Stimulated activated CD4-positive, alpha-beta T cell treated with anti-CD3 and anti-CD28 coated beads, Interleukin-15, amount 100 ng/mL, for 24 hours (primary cell): ENCODE measurements at regions not wholly inside any gene's neighbourhood (a gene's known extent, or its start where the extent isn't known, plus 50 kb on each side); places are given as distances from the start of the nearest gene placed in this dataset.

Source experiments
- DNase-seq: peaks from one replicate; pipeline ENCODE4 v3.0.0-alpha.2; 2020

DNA sequence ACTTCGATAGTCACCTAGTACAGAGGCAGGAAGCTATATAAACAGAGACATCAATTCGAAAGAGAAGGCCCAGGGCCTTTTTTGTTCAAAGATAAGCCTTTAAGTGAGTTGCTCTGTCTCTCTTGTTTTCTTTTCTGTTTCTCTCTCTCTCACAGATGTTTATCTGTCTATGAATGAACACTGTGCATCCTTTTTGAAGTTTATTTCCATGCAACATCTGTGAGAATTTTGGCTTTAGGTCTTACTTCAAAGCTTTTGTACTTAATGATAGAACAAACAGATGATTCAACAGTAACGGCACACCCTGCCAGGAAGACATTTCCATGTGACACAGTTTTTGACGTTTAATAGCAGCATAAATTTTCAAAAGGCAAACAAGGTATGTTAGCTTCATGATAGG, 1413.1 kb upstream of the CDH6 start:
- no peak for DNase-seq

DNA sequence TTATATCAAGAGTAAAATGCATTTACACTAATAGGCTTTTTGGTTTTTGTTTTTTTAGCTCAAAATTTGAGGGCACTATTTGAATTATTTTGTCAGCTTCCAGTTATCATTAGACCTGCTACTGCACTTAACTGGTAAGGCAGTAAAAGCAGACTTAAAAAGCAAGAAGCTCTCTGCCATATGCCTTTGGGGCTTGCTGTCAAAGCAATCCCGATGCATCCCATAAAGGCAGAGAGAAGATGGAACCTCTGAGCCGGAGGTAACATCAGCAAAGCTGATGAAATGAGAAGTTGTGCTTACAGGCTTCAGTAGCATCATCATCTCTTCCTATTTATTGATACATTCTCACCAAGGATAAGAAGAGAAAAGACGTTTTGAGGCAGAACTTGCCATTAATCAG, 1414.3 kb upstream of the CDH6 start:
- DNase-seq: no peak

DNA sequence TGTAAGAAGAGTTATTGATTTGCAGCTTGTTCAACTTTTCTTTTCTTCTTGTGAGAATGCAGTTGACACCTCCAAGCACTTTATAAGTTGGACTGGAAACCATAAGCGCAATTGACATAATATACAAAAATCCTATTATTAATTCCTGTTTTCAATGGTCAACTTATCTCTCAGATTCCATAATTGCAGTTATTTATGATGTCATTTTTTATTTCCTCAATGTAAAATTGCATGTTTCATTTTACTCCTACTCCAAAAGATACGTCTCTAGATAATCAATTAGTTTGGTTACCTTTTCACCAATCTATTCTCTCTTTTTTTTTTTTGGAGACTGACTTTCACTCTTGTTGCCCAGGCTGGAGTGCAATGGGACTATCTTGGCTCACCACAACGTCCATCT, 1416.1 kb upstream of the CDH6 start:
- no peak for DNase-seq

DNA sequence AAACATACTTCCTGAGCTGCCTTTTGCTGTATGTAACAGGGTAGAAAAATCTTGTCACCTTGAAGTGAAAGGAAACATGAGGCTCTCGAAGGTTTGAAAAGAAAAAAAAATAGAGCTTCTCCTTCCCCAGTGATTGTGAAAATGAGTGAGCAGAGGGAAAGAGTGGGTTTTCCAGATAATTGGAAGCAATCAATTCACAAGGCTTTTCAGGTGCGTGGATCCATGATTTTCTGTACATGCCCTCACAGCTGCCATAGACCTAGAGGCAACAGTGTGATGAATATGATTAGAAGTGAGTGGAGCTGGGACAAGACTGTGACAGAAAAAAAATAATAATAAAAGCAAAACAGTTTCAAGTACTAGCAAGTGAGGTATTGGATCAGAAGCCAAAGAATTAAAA, 1422.5 kb upstream of the CDH6 start:
- DNase-seq: no peak

DNA sequence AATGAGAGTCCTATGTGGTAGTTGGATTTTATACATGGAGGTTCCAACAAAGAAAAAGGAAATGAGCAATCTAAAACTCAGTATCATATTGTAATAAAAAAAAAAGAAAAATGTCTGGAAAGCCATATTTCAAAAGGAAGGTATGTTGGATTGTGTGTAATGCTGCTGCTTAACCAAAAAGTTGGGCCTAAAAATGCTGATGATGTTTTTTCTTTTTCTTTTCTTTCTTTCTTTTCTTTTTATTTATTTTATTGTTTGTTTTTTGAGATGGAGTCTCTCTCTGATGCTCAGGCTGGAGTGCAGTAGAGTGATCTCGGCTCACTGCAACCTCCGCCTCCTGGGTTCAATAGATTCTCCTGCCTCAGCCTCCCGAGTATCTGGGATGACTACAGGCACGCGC, 1424.0 kb upstream of the CDH6 start:
- DNase-seq: no peak

DNA sequence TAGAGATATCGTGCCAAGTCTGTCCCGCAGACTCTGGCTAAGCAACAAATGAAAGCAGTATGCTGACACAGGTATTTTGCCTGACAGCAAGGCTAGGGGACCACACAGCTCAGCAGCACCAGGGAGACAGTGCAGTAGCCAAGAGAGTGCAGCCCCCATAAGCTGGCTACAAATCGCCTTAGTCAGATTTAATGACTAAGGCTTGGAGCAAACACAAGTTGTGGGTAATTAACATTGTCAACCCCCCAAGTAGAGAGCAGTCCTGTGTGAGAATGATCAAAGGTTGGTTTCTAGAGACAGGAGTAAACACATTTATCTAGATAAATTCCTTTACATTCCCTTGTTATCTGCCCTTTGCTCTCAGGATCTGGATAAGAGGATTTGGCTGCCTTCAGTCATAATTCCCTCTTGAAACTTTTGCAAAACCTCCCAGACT, 1434.5 kb upstream of the CDH6 start:
- no peak for DNase-seq

DNA sequence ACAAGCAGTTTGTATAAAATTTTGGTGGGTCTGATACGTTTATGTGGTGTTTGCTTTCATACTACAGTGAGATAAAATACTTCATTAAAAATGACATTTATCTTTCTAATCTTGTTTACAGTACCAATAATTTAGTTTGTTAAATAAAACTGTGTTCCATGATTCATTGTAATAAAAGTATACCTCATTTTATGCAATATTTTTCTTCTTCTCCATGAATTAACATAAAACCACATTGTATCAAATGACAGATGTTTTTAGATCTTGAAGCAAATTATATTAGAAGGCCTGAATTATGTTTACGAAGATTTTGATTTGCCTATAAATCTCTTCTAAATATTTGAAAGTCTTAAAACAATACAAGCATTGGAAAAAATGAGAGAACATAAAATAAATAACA, 1443.0 kb upstream of the CDH6 start:
- no peak for DNase-seq

DNA sequence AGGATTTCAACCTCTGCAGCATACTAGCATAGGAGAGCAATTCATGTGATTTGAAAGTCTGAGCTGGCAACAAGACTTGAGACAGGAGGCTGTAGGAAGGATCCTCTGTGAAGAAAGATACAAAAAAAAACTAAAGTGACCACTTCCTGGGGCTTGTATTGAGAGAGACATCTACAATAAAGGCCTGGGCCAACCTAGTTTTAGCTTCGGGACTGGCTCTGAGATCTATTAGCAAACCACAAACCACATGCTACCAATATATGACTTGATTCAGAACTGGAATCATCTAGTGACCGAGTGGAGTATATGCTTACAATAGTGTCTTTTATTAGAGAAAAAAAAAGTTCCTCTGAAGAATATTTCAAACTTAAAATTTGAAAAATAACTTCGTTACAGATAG, 1448.9 kb upstream of the CDH6 start:
- no peak for DNase-seq

DNA sequence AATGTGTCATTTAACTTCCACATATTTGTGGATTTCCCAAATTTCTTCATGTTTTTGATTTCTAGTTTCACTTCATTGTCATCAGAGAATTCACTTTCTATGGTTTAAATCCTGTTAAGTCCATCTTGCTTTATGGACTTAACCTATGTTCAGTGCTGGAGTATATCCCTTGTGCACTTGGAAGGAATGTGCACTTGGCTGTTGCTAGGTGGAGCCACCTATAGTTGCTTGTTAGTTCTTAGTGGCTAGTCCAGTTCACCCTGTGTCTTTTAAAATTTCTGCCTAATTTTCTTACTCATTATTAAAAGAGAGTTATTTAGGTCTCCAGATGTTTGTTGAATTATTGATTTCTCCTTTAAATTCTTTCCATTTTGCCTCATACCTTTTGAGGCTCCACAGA, 1472.5 kb upstream of the CDH6 start:
- DNase-seq: no peak

DNA sequence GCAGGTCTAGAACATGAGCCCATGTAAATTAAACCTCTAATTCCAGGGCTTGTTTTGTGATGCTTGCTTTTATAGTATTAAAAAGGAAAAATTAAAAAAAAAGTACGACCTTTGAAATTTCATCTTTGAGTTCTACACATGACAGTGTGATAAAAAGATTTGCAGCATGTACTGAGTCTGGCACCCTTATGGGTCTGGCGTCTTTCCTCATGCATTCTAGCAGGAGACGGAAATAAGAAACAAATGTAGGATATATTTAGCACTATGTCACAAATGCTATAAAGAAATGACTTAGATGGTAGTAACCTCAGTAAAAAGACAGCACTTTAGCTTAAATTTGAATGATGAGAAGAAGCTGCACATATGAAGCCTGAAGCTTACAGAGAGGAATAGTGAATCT, 1474.3 kb upstream of the CDH6 start:
- DNase-seq: no peak

DNA sequence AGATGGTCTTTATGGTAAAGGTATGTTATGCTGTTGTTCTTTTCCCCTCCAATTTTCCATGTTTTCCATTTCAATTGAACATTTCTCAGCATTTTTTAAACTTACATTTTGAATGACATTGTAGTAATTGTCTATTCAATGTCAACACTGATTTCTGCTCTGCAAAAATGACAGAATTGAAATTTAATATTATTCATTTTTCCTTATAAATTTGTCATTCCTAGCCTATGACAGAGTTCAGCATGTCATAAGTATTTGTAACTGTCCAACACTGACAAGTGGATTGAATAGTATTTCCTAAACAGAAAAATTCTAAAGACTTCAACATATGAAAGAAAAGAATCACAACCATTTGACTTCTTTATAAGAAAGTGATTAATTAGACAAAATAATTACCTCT, 1478.3 kb upstream of the CDH6 start:
- no peak for DNase-seq

DNA sequence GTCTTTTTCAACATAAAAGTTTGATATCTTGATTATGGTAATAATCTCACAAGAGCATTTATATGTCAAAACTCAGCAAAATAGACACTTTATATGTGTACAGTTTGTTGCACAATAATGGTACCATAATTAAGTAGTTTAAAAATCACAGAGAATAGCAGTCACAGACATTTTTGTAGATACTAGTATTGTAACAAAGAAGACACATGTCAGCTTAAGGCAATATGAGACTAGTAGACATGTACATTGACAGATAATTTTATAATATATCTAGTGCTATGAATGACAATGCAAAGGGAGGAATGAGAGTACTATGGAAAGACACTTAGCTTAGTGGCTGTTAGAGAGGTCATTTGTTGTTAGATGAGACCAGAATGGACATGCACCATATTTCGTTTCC, 1490.6 kb upstream of the CDH6 start:
- no peak for DNase-seq

DNA sequence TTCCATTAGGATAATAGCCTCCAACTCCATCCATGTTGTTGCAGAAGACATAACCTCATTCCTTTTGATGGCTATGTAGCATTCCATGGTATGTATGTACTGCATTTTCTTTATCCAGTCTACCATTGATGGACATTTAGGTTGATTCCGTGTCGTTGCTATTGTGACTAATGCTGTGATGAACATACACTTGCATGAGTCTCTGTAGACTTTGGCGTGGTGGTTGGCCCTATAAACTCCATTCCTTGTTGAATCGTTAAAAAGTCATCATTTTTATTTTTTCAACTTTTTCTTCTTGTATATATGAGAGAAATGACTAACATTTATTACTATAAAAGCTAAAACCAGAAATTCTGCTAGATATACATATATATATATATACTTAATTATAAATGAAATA, 1491.9 kb upstream of the CDH6 start:
- no peak for DNase-seq

DNA sequence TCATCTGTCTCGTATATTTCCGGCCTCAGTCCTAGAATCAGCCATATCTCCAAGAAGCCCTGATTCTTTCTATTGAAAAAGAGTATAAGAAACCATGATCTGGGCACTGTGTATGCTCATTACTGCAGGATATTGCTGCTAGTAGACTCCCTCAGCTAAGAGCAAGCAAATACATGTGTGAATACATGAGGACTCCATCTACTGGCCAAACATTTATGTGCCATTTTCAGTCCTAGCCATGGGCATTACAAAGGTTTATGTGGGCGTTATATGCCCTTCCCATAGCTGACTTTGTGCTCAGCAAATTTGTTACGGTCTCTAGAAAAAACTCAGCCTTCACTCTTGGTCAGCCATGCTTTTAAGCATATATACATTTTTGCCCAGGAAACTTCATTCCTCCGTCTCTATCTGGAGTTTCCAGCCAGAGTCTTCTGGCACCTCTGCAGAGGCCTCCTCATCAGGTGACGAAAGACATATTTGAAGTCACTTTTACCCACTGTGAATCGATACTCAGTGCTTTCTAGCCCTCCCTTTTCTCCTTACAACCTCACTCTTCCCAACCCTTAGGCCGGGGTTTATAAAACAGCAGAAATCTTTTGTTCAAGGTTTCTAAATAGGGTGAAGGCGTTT, 1495.6 kb upstream of the CDH6 start:
- no peak for DNase-seq

DNA sequence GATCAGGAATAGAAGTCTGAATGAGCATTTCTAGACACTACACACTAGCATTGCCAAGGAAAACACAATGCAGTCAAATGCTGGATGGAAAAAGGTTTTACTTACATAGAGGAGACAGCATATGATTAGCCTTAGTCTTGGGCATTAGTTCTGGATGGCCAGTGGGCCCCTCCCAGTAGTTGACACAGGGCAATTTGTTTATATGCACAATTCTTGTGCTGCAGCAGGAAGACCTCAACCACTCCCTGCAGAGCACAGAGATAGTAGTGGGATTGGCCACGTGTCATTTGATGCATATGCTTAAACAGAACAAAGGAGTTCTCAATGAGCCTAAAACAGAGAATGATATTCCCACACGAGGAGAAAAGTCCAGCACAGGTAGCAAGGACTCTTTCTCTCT, 1496.2 kb upstream of the CDH6 start:
- no peak for DNase-seq

DNA sequence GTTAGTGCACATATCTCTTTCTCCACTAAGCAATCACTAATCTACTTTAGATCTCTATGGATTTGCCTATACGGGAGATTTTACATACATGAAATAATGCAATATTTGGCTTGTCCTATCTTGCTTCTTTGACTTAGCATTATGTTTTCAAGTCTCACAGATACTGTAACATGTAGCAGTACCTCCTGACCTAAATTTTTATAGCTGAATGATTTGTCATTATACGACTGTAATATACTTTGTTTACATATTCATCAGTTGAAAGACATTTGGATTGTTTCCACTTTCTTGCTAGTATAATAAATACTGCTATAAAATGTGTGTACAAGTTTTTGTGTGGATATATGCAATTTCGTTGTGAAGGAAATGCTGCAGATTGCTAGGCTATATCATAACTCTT, 1520.8 kb upstream of the CDH6 start:
- DNase-seq: no peak

DNA sequence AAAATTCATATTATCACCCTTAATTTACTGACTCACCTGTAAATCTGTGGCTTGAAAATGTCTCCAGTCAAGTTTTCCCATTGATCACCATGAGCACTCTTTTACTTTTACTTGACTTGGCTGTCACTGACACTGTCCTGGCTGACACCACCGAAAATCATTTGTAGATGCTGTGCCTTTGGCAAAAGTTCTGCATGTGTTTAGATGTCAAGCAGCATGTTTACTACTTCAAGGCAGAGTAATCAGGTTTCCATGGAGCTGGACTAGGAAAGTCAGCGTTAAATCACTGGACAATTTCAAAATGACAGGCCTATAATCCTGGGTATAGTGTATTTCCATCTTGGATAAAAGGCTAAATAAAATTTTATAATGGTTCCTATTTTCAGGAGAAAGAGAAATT, 1530.6 kb upstream of the CDH6 start:
- DNase-seq: no peak

DNA sequence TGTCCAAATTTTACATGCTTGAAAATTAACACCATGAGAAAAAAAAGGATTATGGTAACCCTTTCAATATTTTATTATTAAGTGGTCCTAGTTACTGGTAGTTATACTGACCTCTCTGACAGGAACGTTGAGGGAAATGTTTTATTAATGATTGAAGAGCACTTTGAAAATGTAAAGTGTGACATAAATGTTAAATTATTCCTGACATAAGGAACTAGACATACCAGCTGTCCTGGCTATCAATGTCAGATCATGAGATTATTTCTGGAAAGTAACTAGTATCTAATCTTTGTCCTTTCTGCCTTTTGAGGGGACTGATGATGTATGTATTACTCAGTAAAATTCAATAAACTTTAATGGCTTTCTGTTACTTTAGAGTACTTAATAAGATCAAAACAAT, 1538.5 kb upstream of the CDH6 start:
- no peak for DNase-seq

DNA sequence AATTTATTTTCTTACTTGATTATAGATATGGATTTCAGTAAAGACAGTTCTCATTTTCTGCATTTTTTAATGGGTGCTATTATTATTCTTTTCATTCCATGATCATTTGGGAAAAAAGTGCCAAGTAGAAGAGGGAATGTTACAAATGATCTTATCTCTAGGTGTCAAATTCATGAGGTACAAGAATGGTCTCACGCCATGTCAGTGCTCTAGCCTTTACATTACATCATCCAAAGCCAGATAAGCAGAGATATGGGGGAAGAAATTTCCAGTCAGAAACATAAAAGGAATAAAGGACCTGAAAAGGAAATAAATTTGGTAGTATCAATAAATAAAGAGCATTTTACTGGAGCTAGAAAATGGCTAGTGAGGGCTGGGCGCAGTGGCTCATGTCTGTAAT, 1544.2 kb upstream of the CDH6 start:
- DNase-seq: no peak

DNA sequence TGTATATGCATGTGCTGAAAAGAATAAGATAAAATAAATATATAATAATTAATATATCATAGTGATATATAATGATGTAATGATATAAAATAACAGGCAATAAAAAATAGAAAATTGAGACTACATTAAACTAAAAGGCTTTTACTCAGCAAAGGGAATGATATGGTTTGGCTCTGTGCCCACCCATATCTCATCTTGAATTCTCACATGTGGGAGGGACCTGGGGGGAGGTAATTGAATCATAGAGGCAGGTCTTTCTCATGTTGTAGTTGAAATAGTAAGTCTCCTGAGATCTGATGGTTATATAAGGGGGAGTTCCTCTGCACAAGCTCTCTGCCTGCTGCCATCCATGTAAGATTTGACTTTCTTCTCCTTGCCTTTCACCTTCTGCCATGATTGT, 1550.9 kb upstream of the CDH6 start:
- DNase-seq: no peak

DNA sequence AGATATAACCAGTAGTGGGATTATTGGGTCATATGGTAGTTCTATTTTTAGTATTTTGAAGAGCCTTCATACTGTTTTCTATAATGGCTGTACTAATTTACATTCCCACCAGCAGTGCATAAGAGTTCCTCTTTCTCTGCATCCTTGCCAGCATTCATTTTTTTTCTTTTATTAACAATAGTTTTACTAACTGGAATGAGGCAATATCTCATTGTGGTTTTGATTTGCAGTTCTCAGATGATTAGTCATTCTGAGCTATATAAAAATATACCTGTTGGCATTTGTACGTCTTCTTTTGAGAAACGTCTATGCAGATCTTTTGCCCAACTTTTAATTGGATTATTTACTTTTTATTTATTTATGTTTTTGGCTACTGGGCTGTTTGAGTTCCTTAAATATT, 1579.3 kb upstream of the CDH6 start:
- no peak for DNase-seq

DNA sequence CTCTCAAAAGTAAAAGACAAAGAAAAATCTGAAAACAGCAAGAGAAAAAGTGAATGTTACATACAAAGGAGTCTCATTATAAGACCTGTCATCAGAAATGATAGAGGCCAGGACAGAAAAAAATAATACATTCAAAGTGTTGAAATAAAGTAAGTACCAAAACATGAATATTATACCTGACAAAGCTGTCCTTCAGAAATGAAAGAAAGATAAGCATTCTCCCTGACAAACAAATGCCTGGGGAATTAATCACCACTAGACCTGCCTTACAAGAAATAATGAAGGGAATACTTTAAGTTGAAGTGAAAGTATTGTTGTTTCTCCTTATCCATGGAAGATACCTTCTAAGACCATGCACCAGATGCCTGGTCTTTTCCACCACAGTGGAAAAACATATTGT, 1605.2 kb upstream of the CDH6 start:
- DNase-seq: no peak

DNA sequence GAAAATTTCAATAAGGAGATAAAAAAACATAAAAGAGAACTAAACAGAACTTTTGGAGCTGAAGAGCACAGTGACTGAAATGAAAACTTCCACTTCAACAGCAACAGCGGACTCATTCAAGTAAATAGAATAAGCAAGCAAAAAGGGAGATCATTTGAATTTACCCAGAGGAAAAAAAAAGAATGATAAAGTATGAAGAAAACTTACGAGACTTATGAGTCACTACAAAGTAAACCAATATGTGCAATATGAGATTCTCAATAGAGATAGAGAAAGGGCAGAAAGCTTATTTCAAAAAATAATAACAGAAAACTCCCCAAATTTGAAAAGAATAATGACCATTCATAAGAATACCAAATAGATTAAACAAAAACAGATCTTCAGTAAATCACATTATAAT, 1605.7 kb upstream of the CDH6 start:
- no peak for DNase-seq

DNA sequence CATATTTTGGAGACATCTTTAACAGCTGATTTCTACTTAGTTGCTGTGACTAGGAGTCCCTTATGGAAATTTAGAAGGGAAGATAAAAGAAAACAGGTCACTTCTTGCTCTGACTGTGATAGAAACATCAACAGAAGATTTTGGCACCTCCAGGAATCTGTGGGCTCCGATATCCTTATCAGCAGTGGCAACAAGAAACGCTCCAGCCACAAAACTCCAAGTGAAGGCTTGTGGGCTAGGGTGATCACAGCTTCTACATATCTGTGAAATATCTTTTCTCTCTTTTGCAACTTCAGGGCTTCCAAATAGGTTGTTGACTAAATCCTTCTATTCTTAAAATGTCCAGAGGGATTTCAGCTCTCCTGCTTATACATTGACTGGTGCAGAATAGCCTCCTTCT, 1625.5 kb upstream of the CDH6 start:
- DNase-seq: no peak

DNA sequence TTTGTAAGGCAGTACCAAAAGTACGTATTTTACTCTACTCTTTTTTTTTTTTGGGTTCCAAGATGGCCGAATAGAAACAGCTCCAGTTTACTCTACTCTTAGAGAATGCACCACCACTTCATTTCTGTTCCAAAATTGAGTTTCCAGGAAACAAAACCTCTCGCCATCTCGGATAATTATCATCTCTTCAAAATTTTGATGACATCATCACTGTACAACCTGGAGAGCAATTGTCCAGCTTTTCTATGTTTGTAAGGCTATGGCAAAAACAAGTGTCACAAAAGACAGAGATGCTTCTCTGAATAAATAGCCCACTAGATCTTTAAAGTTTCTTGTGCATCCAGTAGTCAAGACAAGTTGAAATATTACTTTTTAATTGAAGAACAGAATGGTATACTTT, 1631.9 kb upstream of the CDH6 start:
- DNase-seq: no peak

DNA sequence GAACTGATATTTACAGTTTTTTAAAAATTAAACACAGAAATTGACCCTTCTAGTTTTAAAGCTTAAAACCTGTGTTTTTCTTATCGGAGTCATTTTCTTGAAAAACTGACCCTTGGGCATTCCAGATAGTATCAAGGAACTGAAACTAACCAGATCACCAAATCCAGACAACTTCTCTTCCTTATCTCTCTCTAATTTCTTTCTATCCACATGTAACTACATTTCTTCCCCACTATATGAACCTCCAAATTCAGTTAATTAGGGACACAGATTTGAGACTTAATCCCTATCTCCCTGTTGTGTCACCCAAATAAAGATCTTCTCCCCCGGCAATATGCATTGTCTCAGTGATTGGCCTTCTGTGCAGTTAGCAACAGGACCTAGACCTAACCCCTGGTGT, 1643.0 kb upstream of the CDH6 start:
- no peak for DNase-seq
